HG02943 (cell line): ENCODE measurements at regions not wholly inside any gene's neighbourhood (a gene's known extent, or its start where the extent isn't known, plus 50 kb on each side); places are given as distances from the start of the nearest gene placed in this dataset.
"Not testable (repeated sequence)": the region's sequence is repeated elsewhere in the genome, so short reads cannot be mapped to it uniquely, and the experiment has no call there.

Experiments
- ATAC-seq: cut with Tn5 transposase; IDR thresholded peaks from one replicate; pipeline ENCODE4 v1.9.1; 2021; ENCODE audit warnings: mild to moderate bottlenecking, low read depth, moderate library complexity; ENCODE audit not compliant: unreplicated experiment

DNA sequence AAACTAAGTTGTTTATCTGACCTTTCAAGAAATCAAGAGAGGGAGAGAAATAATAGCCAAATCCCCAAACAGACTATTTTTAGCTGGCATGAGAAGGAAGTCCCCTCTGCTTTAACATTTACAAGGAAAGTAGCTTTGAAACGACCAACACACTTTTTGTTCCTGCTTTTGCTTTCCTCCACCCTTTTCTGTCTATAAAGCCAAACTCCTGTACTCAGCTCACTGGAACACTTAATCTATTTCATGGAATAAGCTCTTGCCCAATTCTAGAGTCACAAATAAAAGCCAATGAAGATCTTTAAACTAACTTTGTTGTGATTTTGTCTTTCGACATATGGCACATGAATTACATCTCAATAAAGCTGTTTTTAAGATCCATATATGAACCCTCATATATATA, 86.8 kb upstream of the CCDC71L start:
- ATAC-seq: no peak

- ATAC-seq: no peak
Observed at GRCh38 chr7:106749165-106749564, 88.2 kb upstream of the CCDC71L start.

DNA sequence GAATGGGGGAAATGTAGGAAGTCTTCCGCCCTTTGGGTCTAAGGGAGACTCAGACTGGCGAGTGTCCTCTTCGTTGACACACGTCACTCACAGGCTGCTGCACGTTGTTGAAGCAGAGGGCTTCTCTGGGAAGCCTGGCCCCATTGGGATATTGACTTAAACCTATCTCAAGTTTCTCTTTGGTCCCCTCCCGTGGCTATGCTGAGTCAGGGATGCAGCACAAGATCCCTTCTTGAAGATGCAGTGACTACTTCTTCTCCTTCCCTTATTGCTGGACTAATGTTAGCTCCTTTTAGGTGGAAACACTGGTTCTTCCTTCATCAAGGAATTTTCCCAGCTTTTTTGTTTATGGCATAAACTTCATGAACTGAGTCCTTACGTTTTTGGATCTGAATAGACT, 89.8 kb upstream of the CCDC71L start:
- no peak for ATAC-seq

DNA sequence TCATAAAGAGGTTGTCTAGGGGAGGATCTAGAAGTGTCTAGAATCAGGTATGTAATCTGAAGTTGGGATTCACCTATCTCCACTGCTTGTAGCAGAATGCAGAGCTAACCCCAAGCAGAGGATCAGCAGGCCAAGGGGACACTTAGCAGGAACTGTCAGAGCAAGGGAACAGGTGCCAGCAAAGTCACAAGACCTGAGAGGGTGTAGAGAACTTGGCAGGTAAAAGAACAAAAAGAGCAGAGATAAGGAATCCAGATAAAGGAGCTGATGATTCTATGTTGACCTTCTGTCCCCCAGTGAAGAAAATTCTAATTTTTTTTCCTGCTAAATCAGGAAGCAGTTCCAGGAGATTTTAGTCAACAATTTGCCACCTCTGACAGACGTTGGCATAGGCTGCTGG, 91.4 kb upstream of the CCDC71L start:
- ATAC-seq: no peak

GRCh38 chr7:106755024-106755423, 94.1 kb upstream of the CCDC71L start:
- ATAC-seq: not testable (repeated sequence)

DNA sequence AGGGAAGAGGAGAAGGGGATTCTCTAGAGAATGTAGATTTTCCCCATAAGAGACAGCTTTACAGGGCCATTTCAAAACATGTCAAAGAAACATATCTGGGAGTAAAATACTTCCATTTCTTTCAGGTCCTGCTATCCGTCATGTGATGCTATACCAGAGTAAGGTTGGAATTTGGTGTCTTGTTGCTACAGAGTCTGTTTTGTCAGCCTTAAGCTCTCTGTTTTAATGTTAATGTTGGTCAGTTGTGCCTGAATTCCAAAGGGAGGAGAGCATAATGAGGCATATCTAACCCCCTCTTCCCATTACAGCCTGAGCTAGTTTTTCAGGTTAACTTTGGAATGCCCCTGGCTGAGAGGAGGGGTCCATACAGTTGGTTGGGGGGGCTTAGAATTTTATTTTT, 94.7 kb upstream of the CCDC71L start:
- ATAC-seq: no peak

GRCh38 chr7:106756071-106756470, 95.1 kb upstream of the CCDC71L start:
- ATAC-seq: no peak

GRCh38 chr7:106756884-106757283, 95.9 kb upstream of the CCDC71L start:
- no peak for ATAC-seq

GRCh38 chr7:106757846-106758245, 96.9 kb upstream of the CCDC71L start:
- ATAC-seq: no peak

GRCh38 chr7:106762845-106763244, 101.9 kb upstream of the CCDC71L start:
- ATAC-seq: not testable (repeated sequence)

- ATAC-seq: no peak
Observed at GRCh38 chr7:106763717-106764116, 101.4 kb upstream of the PIK3CG start.

GRCh38 chr7:106765727-106766355, 99.2 kb upstream of the PIK3CG start:
- ATAC-seq: no peak

DNA sequence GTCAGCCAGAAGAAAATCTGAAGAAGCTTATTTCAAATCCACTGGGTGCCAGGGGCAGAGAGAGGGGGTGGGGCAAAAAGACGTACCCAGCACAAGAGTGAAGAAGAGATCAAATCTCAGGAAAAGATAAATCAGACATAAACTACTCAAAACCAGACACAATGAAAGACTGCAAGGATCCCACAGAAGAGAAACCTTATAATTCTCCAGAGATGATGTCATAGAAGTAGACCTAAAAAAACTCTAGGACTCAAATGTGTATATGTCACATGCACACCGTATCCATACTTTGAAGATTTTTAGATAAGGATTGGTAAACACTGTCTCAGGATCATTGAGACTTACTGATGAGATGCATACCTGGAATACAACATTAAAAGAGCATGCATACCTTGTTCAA, 98.5 kb upstream of the PIK3CG start:
- ATAC-seq: no peak

- ATAC-seq: no peak
Observed at GRCh38 chr7:106767078-106767477, 98.0 kb upstream of the PIK3CG start.

GRCh38 chr7:106767498-106768323, 97.4 kb upstream of the PIK3CG start:
- ATAC-seq: peak; percentile 80

- ATAC-seq: peak; percentile 79
Observed at GRCh38 chr7:106768324-106768751, 96.7 kb upstream of the PIK3CG start.

- no peak for ATAC-seq
Observed at GRCh38 chr7:106770191-106770590, 94.9 kb upstream of the PIK3CG start.

DNA sequence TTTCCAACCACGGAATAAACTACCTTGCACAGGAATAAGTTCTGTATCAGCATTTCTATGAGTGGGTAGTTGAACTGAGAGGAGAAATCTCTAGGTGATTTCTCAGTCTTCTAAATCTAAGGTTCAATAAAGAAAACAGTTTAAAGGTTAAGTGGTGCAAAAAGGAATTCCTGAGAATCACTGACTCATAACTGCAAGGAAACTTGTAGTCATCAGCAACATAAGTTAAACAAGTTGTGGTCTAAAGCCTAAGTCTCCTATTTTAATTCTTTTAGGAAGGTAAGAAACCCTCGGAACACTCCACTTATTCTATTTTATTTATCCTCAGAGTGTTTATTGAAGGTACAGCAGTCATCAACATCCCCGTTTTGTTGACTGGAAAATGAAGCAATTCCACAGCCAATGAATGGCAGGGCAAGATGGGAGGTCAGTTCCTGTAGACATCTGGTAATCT, 92.4 kb upstream of the PIK3CG start:
- no peak for ATAC-seq

- no peak for ATAC-seq
Observed at GRCh38 chr7:106773228-106773627, 91.9 kb upstream of the PIK3CG start.

DNA sequence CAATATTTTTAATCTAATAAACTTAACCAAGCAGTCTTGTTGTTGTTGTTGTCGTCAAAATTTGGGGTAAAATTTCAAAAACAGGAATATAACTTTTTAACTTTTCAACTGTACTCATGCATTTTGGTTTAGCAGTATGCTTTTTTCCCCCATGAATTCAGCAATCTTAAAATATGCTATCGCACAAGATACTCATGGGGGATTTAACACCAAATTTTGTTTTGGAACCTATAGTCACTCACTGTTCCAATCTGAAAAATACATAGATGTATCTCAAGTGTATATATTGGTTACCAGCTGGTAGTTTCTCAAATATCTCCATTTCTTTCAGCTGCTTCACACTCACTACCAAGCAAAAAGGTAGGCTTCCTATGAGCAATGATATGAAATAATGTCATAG, 91.4 kb upstream of the PIK3CG start:
- ATAC-seq: no peak

- no peak for ATAC-seq
Observed at GRCh38 chr7:106774213-106774767, 90.8 kb upstream of the PIK3CG start.
